Thyroid gland (tissue), 4 donors: ENCODE measurements at regions not wholly inside any gene's neighbourhood (a gene's known extent, or its start where the extent isn't known, plus 50 kb on each side); places are given as distances from the start of the nearest gene placed in this dataset.

Source experiments
- CTCF ChIP-seq, 6 experiments: fragments of 200-600 bp in 3 of 6; fragments of 450-650 bp in 3 of 6; sonication (generic) in 3 of 6; IDR thresholded peaks; one replicate each; pipeline ENCODE4 v1.5.1; 2016 to 2019; ENCODE audit warnings: antibody characterized with exemption in 6 of 6, mild to moderate bottlenecking in 2 of 6, inconsistent platforms in 1 of 6, moderate library complexity in 1 of 6
- POLR2A ChIP-seq, 2 donors: fragments of 450-650 bp; IDR thresholded peaks; one replicate each; pipeline ENCODE4 v1.6.1; 2017; ENCODE audit warnings: antibody characterized with exemption in 2 of 2, mild to moderate bottlenecking in 2 of 2, moderate library complexity in 1 of 2

- no peak for TF ChIP-seq CTCF (IDR thresholded peaks at IDR 0.05)
- TF ChIP-seq POLR2A (IDR thresholded peaks at IDR 0.05): no peak
These were observed 81.4 kb downstream of the CD164 start for GRCh38 chr6:109300874-109301273.
